Esophagus muscularis mucosa (tissue), 4 donors: ENCODE measurements at regions not wholly inside any gene's neighbourhood (a gene's known extent, or its start where the extent isn't known, plus 50 kb on each side); places are given as distances from the start of the nearest gene placed in this dataset.

Source experiments
- EP300 ChIP-seq: sonication (generic); formaldehyde crosslinking; IDR thresholded peaks from one replicate; pipeline ENCODE4 v1.6.1; 2017; ENCODE audit warnings: antibody characterized with exemption
- POLR2A ChIP-seq: fragments of 450-650 bp; IDR thresholded peaks from one replicate; pipeline ENCODE4 v1.6.1; 2017; ENCODE audit warnings: antibody characterized with exemption, moderate library complexity, mild to moderate bottlenecking, low read depth
- POLR2AphosphoS5 ChIP-seq, 2 donors: sonication (generic); formaldehyde crosslinking; IDR thresholded peaks; one replicate each; pipeline ENCODE4 v1.6.1; 2017; ENCODE audit warnings: antibody characterized with exemption in 2 of 2
- TF ChIP-seq, protein P1 (sequence below), 3 experiments: fragments of 200-600 bp in 2 of 3; fragments of 450-650 bp in 1 of 3; sonication (generic) in 2 of 3; IDR thresholded peaks; one replicate each; pipeline ENCODE4 v1.5.1; 2017 to 2019; ENCODE audit warnings: antibody characterized with exemption in 3 of 3, mild to moderate bottlenecking in 2 of 3, moderate library complexity in 1 of 3

DNA sequence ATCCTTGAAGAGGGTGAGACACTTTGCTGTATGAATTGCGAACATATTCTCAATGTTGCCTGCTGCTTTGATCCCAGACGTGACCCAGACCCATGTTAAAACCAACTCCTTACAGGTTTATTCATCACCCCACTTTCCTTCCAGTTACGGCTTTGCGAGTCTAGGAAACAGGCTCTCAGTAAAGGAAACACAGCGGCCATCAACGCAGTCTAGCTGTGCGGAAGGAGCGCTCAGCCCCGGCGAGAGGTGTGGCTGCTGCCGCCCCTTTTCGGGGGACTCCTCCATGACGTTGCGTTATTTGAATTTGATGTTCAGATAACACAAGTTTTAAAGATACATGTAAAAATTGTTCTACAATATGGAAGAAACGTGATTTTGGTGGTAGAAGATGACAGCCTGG is 206.4 kb upstream of the FAT1 start:
- TF ChIP-seq, protein P1, sequence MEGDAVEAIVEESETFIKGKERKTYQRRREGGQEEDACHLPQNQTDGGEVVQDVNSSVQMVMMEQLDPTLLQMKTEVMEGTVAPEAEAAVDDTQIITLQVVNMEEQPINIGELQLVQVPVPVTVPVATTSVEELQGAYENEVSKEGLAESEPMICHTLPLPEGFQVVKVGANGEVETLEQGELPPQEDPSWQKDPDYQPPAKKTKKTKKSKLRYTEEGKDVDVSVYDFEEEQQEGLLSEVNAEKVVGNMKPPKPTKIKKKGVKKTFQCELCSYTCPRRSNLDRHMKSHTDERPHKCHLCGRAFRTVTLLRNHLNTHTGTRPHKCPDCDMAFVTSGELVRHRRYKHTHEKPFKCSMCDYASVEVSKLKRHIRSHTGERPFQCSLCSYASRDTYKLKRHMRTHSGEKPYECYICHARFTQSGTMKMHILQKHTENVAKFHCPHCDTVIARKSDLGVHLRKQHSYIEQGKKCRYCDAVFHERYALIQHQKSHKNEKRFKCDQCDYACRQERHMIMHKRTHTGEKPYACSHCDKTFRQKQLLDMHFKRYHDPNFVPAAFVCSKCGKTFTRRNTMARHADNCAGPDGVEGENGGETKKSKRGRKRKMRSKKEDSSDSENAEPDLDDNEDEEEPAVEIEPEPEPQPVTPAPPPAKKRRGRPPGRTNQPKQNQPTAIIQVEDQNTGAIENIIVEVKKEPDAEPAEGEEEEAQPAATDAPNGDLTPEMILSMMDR (IDR thresholded peaks at IDR 0.05): no peak
- TF ChIP-seq EP300: no peak
- TF ChIP-seq POLR2A: no peak
- TF ChIP-seq POLR2AphosphoS5 (IDR thresholded peaks at IDR 0.05): no peak
